ENCODE measurements at regions not wholly inside any gene's neighbourhood (a gene's known extent, or its start where the extent isn't known, plus 50 kb on each side); places are given as distances from the start of the nearest gene placed in this dataset.

DNA sequence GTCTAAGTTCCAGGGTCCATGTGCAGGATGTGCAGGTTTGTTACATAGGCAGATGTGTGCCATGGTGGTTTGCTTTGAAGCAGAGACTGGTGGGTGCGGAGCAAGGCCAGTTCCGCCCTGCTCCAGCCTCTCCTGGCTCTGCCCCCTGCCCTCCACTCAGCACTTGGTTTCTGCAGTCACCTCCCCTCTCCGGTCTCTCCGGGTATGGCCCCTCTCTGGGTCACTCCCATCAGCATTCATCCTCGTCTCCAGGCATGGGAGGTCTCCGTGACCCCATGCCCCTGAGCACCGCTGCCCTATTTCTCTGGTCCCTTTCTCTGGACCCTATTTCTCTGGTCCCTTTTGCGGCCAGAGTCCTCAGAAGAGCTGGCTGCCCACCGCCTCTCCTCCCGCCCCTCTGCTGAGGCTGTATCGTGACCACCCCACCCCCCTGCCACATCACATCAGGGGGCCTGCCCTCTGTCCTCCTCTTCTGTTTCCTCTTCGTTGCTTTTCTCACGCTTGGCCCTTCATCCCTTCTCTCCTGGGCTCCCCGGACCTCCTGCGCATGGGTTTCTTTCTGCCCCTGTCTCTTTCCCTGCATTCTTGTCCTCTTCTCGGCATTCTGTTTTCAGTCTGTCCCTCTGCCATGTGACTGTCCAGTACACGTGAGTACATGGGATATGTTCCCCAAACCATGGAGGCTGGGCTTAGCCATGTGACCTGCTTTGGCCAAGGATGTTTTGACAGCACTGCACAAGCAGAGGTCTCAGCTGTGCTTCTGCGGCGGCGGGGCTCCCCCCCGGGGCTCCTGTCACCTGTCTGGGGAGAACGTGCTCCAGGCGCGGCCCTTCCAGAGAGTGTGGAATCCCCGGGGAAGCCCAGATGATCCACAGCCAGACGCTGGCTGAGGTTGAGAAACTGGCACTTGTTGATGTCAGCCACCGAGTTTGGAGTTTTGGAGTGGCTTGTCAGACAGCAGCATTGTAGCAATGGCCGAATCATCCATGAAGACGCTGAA lies 54.4 kb upstream of the C1orf174 start:
- intact Hi-C loops (cut with DNase I), result no loop called here

DNA sequence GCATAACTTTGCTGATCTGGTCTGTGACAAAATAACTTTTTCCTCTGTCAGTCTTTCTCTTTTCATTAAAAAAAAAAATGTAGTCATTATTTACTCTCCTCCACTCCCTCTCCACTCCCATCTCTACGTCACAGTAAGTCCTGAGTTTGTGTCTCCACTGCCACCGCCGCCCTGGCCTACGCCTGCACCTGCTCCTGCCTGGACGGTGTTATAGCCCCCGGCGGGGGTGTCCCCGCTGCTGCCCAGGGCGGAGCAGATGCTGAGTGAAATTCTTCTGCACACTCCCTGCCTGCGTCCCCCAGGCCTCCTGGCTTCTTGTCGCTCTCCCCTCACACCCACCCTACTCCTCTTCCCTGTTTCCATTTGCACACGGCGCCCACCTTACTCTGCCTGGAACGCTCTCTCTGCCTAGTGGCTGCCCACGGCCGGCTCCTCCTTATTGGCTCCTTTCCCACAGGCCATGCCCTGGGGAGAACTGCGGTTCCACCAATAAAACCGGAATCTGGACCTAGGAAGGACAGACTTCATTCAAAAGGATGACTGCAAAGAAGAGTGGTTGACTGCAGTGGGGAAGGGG lies 55.2 kb upstream of the C1orf174 start:
- intact Hi-C loops (cut with DNase I), result no loop called here
- DNase-seq, result no peak

More for the DNA sequence above, 54.4 kb upstream of the C1orf174 start:
- ATAC-seq (ENCODE audit: poor library complexity) (no peak), DNase-seq (no peak)

DNA sequence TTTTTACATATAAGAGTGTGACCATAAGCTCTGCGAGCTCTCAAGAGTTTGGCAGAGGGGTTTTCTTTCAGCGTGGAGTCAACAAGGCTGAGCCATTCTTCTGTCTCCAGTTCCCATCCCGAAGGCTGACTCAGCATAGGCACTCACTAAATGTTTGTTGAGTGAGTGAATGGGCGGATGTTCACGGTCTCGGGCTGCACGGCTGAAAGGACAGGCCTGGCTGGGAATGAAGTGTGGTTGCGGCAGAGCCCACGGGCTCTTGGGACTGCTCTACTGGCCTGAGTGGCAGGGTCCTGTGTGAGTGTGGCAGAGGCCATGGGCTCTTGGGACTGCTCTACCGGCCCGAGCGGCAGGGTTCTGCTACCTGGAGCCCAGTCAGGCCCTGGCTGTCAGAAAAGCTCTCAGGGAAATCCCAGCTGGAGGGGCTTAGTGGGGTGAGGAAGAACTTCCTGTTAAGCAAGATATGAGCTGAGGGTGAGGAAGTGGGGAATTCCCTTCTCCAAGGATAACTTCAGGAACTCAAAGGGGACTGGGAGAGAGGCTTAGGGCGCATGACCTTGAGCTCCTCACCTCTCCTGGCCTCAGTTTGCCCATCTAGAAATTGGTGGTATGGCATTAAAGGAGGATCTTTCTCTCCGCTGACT lies 56.6 kb upstream of the C1orf174 start:
- intact Hi-C loops (cut with DNase I), result no loop called here
- DNase-seq, result no peak
- ATAC-seq (ENCODE audit: poor library complexity), result no peak

More for the DNA sequence above, 55.2 kb upstream of the C1orf174 start:
- no peak for ATAC-seq (ENCODE audit: poor library complexity)

DNA sequence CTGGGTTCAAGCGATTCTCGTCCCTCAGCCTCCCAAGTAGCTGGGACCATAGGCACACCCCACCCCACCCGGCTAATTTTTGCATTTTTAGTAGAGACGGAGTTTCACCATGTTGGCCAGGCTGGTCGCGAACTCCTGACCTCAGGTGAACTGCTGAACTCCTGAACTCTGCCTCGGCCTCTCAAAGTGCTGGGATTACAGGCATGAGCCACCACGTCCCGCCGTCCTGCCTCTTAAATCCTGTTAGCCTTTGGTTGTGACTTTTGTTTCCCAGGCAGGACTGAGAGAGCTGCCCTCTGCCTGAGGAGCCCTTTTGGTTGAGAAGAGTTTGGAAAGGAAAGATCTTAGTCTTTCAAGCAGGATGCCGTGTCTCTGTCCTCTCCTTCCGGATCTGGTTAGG lies 59.3 kb upstream of the C1orf174 start:
- ATAC-seq (ENCODE audit: poor library complexity), result no peak
- intact Hi-C loops (cut with DNase I), result no loop called here
- DNase-seq, result no peak

DNA sequence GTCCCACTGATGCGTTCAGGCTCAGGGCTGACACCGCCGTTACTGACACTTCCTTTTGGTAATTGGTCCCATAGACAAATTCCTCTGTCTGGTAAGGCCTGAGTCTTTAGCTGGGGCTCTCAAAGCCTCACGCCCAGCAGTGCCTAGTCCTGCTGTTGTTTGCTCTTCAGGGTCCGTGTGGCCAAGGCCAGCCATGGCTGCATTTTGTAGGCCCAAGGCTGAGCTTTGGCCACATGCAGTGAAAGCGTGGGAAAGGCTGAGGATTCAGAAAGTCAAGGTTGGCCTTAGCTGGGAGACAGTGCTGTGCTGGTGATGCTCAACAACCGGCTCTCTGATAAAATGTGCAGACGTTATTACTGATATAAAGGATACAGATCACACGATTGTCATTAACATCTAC lies 63.5 kb upstream of the C1orf174 start:
- intact Hi-C loops (cut with DNase I), result no loop called here
- ATAC-seq (ENCODE audit: poor library complexity) (no peak), DNase-seq (no peak)

DNA sequence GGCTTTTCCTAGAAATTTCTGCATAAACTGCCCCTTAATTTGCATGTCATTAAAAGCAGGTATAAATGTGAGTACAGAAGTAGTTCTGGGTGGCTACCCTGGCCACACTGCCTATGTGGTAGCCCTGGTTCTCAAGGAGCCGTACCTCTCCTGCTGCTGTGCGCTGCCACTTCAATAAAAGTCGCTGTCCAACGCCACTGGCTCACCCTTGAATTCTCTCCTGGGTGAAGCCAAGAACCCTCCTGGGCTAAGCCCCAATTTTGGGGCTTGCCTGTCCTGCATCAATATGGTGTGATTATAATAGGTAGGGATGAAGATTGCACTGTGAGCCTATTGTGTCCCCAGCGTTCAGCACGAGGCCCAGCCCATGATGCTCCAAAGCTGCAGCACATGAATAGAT lies 65.6 kb upstream of the C1orf174 start:
- DNase-seq (no peak), ATAC-seq (ENCODE audit: poor library complexity) (no peak)
- intact Hi-C loops (cut with DNase I), result no loop called here

DNA sequence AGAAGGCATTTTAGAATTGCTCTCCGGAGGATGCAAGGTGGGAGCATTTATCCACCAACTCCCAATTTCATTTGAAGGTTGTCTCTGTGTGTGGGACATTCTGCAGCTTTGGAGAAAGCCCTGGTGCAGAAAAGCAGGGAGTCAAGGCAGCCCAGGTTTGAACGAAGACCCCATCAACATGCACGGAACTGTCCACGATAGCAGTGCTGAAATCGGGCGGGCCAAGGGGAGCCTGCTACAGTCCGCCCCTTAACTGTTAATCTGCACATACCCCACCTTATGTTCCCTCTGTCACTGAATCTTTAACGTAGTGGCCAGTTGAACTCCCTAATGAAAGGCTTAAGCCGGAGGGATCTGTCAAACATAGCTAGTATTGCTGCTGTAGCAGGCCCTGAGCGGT lies 68.8 kb upstream of the C1orf174 start:
- intact Hi-C loops (cut with DNase I), result no loop called here
- ATAC-seq (ENCODE audit: poor library complexity) (no peak), DNase-seq (no peak)

DNA sequence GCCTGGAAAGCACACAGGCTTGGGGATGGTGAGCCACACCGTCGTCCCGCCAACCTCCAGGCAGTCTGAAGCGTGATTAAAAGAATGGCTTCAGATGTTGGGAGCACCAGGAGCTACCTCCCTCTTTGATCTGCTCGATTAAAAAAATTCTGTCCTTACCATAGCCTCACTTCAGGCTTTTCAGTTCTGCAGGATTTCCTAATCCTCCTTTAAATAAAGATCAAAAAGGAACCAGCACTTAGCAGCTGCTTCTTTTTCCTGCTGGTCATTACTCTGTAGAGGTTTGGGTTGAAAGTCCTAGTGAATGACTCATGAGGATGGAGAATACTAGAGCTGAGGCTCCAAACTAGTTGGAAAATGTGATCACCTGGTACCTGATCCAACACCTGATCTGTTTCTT lies 71.9 kb upstream of the C1orf174 start:
- intact Hi-C loops (cut with DNase I), result no loop called here
- ATAC-seq (ENCODE audit: poor library complexity), result no peak
- DNase-seq, result no peak

DNA sequence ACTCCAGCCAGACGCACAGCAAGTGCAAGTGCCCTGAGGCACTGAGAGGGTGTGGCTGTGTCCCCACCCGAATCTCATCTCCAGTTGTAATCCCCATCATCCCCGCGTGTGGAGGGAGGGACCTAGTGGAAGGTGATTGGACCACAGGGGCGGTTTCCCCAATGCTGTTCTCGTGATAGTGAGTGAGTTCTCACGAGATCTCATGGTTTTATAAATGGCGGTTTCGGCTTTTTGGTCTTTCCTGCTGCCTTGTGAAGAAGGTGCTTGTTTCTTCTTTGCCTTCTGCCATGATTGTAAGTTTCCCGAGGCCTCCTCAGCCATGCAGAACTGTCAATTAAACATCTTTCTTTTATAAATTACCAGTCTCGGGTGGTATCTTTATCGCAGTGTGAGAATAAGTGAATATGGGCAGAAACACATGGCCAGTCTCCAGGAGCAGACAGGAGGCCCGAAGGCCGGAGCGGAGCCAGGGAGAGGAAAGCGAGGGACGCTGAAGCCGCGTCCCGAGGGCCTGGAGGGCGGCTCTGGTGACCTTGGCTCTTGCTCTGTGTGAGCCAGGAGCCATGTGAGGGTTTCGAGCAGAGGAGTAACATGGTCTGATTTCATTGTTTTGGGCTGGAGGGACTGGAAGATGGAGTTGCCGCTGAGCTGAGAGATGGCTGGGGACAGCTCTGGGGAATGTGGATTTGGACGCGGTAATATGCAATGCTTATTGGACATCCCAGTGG lies 76.0 kb upstream of the C1orf174 start:
- intact Hi-C loops (cut with DNase I), result no loop called here
- ATAC-seq (ENCODE audit: poor library complexity), result no peak
- no peak for DNase-seq

DNA sequence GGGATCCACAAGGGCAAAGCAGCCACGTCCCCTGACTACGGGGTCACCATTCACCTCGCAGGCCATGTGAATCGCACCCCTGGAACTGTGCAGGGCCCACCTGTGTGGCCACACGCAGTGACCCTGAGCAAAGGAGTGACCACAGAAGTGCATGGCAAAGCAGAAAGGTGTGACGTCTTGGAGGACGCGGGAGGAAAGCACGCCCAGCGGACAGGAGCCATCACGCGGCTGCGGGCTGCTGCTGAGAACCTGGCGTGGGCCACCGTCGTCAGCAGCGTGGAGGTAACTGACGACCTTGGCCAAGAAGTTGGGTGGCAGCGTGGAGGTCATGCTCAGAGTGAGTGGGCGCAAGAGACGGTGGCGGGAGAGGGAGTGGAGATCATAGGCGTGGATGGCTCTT lies 76.7 kb upstream of the C1orf174 start:
- intact Hi-C loops (cut with DNase I), result no loop called here
- no peak for ATAC-seq (ENCODE audit: poor library complexity)
- no peak for DNase-seq

DNA sequence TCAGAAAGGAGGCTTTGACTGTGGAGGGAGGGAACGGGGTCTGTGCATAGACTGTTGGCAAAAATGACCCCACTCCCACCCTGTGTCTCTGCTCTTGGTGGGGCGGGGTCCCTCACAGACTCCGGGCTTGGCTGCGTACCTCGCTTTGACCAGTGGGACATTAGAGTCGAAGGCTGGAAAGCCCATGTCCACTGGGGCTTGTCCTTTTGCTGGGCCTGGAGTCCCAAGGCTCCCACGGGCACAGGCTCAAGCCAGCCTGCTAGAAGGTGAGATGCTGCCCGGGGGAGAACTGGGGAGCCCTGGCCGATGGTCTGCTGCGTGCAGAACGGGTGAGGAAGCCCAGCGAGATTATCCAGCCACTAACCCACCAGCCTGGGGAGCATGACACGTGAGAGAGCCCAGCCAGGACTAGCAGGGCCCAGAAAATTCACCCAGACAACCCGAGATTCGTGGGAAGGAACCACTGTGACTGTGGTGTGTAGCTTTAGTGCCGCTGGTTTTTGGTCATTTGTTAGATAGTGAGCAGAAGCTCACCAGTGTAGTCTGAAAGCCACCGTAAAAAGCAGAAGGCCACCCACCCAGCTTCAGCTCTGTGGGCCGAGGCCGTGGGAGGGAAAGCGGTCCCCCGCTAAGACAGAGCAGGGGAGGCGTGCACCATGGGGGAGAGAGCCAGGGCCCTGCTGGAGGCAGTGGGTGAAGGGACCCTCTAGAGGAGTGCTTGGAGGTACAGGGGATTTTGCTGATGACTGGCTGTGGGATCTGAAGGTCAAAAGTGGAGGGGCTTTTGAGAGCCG lies 78.3 kb upstream of the C1orf174 start:
- ATAC-seq (ENCODE audit: poor library complexity) (no peak), DNase-seq (no peak)
- intact Hi-C loops (cut with DNase I), result no loop called here

DNA sequence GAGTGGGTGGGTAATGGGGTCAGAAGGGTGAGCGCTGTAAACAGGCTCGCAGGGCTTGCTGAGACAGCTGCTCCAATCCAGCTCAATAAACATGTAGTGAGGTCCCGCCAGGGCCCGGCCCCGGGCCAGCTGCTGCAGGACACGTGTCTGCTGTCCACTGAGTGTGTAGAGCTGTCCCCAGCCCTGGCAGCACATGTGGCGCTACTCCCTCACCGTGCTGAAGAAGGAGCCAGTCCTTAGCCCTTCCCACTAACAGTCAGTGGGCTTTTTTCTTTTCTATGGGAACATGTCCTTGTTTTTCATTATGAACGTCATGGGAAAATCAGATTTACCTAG lies 78.9 kb upstream of the C1orf174 start:
- intact Hi-C loops (cut with DNase I), result no loop called here
- DNase-seq (no peak), ATAC-seq (ENCODE audit: poor library complexity) (no peak)

DNA sequence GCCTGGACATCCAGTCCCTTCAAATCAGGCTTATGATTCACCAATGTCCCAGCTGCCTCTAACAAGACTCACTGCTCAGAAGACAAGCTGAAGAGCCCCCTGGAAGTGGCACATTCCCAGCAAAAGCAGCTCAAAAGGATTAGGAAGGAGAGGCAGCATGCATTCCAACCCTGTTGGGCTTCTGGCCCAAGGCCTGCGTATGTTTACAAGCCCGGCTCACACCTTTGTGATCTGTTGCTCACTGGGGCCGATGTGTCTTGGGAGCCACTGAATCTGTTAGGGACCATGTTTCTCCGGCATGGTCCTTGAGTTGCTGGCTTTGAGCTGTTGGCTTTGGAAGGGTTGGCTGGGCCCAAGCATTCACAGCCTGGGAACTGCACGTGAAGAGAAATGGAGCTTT lies 81.2 kb upstream of the C1orf174 start:
- intact Hi-C loops (cut with DNase I), result no loop called here
- DNase-seq (no peak), ATAC-seq (ENCODE audit: poor library complexity) (no peak)

DNA sequence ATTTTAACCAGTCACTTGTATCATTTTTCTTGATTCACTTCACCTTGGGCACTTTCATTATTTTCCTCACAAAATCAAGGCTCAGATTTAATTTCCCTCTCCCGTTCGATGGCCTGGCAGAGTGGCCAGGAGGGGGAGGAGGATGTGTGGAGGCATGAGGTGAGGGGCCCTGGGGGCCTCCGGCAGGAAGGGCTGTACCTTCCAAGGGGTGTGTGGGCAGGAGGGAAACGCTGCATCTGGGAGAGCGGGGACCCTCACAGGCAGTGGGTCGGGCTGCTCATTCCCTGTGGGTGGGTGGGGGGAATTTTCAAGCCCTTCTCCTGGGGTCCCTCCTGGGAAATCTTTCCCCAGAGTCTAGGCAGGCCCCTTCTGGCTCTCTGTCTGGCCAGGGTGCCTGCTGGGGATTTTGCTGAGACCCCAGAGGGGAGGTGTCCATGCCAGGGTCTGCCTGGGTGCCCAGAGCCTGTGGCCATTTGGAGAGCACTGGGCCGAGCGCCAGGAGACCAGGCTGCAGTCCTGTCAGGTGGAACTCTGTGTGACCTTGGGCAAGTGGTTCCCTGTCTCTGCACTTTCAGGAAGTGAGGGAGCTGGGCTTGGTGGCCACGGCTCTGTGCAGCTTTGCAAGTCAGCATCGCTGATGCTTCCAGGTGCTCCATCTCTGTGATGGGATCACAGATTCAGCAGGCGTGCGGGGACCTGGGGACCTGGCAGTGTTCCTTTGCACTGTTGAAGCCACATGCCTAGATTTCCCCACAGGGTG lies 81.9 kb upstream of the C1orf174 start:
- intact Hi-C loops (cut with DNase I), result no loop called here
- ATAC-seq (ENCODE audit: poor library complexity) (no peak), DNase-seq (no peak)

DNA sequence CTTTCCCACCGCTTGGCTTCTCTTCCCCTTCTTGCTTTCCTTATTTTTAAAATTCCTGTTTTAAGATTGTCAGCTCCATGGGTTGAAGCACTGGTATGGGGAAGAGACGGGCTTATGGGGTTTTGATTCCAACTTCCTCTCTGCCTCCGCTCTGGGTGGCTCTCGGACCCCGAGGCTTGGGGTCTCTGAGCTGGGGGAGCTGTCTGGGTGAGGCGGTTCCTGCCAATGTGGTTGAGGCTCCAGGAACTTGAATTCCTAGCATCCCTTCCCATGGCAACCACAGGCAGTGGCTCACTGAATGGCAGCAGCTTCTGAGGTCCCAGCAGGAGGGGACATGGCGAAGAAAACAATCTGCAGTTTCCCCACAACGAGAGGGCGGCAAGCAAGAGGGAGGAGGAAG lies 83.1 kb upstream of the C1orf174 start:
- intact Hi-C loops (cut with DNase I), result no loop called here
- no peak for ATAC-seq (ENCODE audit: poor library complexity)
- no peak for DNase-seq

DNA sequence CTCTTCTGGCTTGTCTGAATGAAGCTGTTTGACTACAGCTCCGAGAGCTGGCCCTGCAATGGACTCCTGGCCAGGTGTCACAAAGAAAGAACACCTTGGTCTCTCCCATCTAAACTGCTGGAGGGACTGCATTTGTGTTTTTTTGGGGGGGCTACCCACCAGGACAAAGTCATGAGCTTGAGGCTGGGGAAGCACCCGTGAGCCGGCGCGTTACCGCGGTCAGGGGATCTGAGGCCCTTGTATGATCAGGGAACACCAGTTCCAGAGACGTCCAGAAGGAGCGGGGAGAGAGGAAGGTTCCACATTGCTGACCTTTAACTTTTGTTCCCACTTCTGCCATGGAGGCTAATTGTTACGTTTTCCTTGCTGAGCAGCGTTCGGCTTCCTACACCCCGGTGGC lies 84.5 kb upstream of the C1orf174 start:
- DNase-seq, result no peak
- intact Hi-C loops (cut with DNase I), result no loop called here

DNA sequence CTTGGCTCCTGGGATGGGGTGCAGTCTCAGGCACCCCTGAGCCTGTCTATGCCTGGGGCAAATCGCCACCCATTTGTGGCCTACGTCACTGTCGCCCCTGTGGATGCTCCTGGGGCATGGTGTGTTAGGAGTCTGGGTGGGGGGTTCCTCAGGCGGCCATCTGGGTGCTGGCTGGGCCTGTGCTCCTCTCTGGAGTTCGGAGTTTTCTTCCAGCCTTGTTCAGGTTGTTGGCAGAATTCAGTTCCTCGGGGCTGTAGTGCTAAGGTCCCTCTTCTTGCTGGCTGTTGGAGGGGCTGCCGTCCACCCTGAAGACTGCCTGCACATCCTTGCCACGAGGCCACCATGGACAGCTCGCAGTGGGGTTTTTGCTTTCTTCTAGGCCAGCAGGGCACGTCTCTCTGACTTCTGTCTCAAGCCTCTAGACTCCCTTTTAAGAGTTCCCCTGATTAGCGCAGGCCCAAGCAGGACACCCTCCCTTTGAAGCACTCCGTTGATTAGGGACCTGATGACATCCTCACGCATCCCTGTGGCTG lies 86.7 kb upstream of the C1orf174 start:
- ATAC-seq (ENCODE audit: poor library complexity) (no peak), DNase-seq (no peak)
- intact Hi-C loops (cut with DNase I), result no loop called here

More for the DNA sequence above, 84.5 kb upstream of the C1orf174 start:
- ATAC-seq (ENCODE audit: poor library complexity), result no peak
